SK-N-MC (cell line): ENCODE measurements at regions not wholly inside any gene's neighbourhood (a gene's known extent, or its start where the extent isn't known, plus 50 kb on each side); places are given as distances from the start of the nearest gene placed in this dataset.

Experiments used
- EZH2 ChIP-seq: fragments of 200-600 bp; sonication (generic); IDR thresholded peaks from one replicate; pipeline ENCODE4 v1.6.1; 2017; ENCODE audit warnings: antibody characterized with exemption
- POLR2AphosphoS5 ChIP-seq: IDR thresholded peaks from 2 replicates; pipeline ENCODE4 v1.6.1; 2012; ENCODE audit warnings: mild to moderate bottlenecking, low read depth, low read length, borderline replicate concordance

DNA sequence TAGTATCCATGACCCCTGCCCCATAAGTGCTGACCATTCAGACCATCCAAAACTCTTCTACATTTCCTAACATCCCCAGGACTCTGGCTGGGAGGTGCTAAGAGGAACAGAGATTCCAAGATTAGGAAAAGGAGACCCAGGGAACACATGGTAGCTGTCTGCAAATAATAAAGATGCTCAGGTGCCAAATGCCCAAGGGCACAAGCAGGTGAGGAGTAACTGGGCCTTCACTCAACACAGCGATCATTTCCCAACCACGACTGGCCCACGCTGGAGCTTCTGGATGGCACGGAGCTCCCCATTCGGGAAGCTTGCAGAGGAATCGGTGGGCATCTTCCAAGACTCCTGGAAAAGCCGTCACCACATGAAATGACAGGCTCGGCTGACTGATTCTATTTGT lies 255.9 kb upstream of the SMIM21 start:
- TF ChIP-seq POLR2AphosphoS5, result no peak
- TF ChIP-seq EZH2, result no peak
